Fibroblast of lung (primary cell): ENCODE measurements at regions not wholly inside any gene's neighbourhood (a gene's known extent, or its start where the extent isn't known, plus 50 kb on each side); places are given as distances from the start of the nearest gene placed in this dataset.

Source experiments
- DNase-seq, 2 donors: peaks; one replicate each; pipeline versions ENCODE4 v3.0.0 to v3.0.0-alpha.2; 2010; ENCODE audit warnings: low read depth in 2 of 2
- H2AFZ ChIP-seq: 2 replicates; pipeline ENCODE4 v1.5.1; 2012; ENCODE audit warnings: low read length, control low read depth, inconsistent platforms
- H3K27ac ChIP-seq: 2 replicates; pipeline ENCODE4 v1.5.1; 2011; ENCODE audit warnings: low read length, control low read depth; ENCODE audit not compliant: insufficient read depth
- H3K27me3 ChIP-seq: 2 replicates; pipeline ENCODE4 v1.5.1; 2011; ENCODE audit warnings: mild to moderate bottlenecking, low read length; ENCODE audit not compliant: control insufficient read depth, insufficient read depth
- H3K36me3 ChIP-seq: 2 replicates; pipeline ENCODE4 v1.5.1; 2011; ENCODE audit warnings: low read length; ENCODE audit not compliant: control insufficient read depth, insufficient read depth
- H3K4me1 ChIP-seq: 2 replicates; pipeline ENCODE4 v1.5.1; 2011; ENCODE audit warnings: low read length; ENCODE audit not compliant: control insufficient read depth, insufficient read depth; ENCODE audit errors: extremely low read depth
- H3K4me2 ChIP-seq: 2 replicates; pipeline ENCODE4 v1.5.1; 2011; ENCODE audit warnings: low read length, control low read depth; ENCODE audit not compliant: insufficient read depth; ENCODE audit errors: extremely low read depth
- H3K4me3 ChIP-seq, 4 experiments: fragments of 200-600 bp in 1 of 4; sonication (generic) in 1 of 4; replicated peaks in 1 of 4; 2 replicates each; pipeline ENCODE4 v1.5.1; 2011 to 2016; ENCODE audit warnings: low read length in 4 of 4, low read depth in 3 of 4, mild to moderate bottlenecking in 3 of 4, control low read depth in 2 of 4, inconsistent platforms in 1 of 4, mixed read lengths in 1 of 4; ENCODE audit not compliant: insufficient read depth in 1 of 4; ENCODE audit errors: control extremely low read depth in 1 of 4
- H3K79me2 ChIP-seq: 2 replicates; pipeline ENCODE4 v1.5.1; 2012; ENCODE audit warnings: mild to moderate bottlenecking, low read length, inconsistent platforms; ENCODE audit not compliant: control insufficient read depth, insufficient read depth
- H3K9ac ChIP-seq: 2 replicates; pipeline ENCODE4 v1.5.1; 2011; ENCODE audit warnings: mild to moderate bottlenecking, low read length, control low read depth; ENCODE audit not compliant: insufficient read depth
- H3K9me3 ChIP-seq: 2 replicates; pipeline ENCODE4 v1.5.1; 2012; ENCODE audit warnings: low read depth, low read length; ENCODE audit not compliant: control insufficient read depth, insufficient read depth
- H4K20me1 ChIP-seq: 2 replicates; pipeline ENCODE4 v1.5.1; 2011; ENCODE audit warnings: low read length; ENCODE audit not compliant: control insufficient read depth, insufficient read depth; ENCODE audit errors: extremely low read depth
- EZH2 ChIP-seq: IDR thresholded peaks from 2 replicates; pipeline ENCODE4 v1.5.1; 2012; ENCODE audit warnings: low read length, control low read depth, mild to moderate bottlenecking; ENCODE audit errors: missing control alignments
- TF ChIP-seq, protein P1 (sequence below), 2 donors: IDR thresholded peaks in 1 of 2; conservative IDR thresholded peaks in 1 of 2; 1 replicate in 1 of 2; 2 replicates in 1 of 2; pipeline ENCODE4 v1.5.1; 2011 to 2012; ENCODE audit warnings: low read length in 2 of 2, control low read depth in 1 of 2, inconsistent platforms in 1 of 2, low read depth in 1 of 2, mild to moderate bottlenecking in 1 of 2

DNA sequence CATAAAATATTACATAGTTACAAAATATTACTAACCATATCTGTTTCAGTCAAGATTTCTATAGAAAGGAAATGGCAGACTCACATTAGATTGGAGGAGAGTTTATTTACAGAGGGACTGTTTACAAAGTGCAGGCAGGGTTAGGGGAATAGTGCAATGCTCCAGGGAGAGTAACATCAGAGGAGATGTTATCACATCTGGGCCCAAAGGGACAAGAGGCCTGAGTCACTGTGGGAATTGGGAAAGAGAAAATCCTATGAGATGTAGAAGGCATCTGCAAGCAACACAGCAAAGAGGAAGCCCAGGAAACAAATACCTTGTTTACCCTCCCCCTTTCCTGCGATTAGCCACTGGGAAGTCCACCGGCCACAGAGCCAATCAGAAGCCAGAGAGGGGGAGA, 227.3 kb upstream of the TANK start:
- H3K4me2 ChIP-seq = no peak overlapping the region
- peak in 1 of 2 donors; percentile 74 for DNase-seq
- no peak overlapping the region for H2AFZ ChIP-seq
- peaks cover 7% of the 10 kb centered on the region for H3K4me1 ChIP-seq
- no peaks in the 10 kb centered on the region for H3K79me2 ChIP-seq
- no peak overlapping the region for H3K27ac ChIP-seq
- no peak overlapping the region for H3K4me3 ChIP-seq
- H3K27me3 ChIP-seq = no peaks in the 10 kb centered on the region
- H4K20me1 ChIP-seq = no peaks in the 10 kb centered on the region
- no peaks in the 10 kb centered on the region for H3K36me3 ChIP-seq
- no peaks in the 10 kb centered on the region for H3K9me3 ChIP-seq
- H3K9ac ChIP-seq = no peak overlapping the region
- TF ChIP-seq EZH2 = no peak
- TF ChIP-seq, protein P1, sequence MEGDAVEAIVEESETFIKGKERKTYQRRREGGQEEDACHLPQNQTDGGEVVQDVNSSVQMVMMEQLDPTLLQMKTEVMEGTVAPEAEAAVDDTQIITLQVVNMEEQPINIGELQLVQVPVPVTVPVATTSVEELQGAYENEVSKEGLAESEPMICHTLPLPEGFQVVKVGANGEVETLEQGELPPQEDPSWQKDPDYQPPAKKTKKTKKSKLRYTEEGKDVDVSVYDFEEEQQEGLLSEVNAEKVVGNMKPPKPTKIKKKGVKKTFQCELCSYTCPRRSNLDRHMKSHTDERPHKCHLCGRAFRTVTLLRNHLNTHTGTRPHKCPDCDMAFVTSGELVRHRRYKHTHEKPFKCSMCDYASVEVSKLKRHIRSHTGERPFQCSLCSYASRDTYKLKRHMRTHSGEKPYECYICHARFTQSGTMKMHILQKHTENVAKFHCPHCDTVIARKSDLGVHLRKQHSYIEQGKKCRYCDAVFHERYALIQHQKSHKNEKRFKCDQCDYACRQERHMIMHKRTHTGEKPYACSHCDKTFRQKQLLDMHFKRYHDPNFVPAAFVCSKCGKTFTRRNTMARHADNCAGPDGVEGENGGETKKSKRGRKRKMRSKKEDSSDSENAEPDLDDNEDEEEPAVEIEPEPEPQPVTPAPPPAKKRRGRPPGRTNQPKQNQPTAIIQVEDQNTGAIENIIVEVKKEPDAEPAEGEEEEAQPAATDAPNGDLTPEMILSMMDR (conservative IDR thresholded peaks at IDR 0.05 in 1 of 2, IDR thresholded peaks at IDR 0.05 in 1 of 2; ENCODE audit: low read depth in 1 of 2, low read length in 2 of 2) = no peak

DNA sequence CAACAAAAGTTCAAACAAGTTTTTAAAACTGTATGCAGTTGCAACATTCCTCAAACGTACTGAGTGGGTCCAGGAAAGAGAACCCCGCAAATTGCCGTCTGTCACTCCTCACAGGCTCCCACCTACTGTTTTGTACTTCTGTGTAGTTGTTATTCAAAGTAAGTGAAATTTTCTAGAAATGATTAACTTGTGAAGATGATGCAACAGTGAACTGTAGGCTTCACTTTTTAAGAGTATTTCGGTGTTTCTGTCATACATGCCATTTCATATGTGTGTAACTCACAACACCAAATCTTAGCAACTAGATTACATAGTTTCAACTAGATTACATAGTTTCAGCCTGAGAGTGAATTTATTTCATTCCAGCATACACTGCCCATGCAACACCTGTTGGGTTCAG, 226.0 kb upstream of the TANK start:
- Histone ChIP-seq H2AFZ (no peak overlapping the region), H4K20me1 (no peaks in the 10 kb centered on the region), H3K36me3 (no peaks in the 10 kb centered on the region), H3K9me3 (no peaks in the 10 kb centered on the region), H3K4me1 (peaks cover 5% of the 10 kb centered on the region), H3K9ac (no peak overlapping the region), H3K4me3 (no peak overlapping the region), H3K27ac (no peak overlapping the region), H3K4me2 (no peak overlapping the region), H3K27me3 (no peaks in the 10 kb centered on the region), H3K79me2 (no peaks in the 10 kb centered on the region)
- no peak for DNase-seq
- TF ChIP-seq EZH2 = no peak
- TF ChIP-seq, protein P1 (conservative IDR thresholded peaks at IDR 0.05 in 1 of 2, IDR thresholded peaks at IDR 0.05 in 1 of 2; ENCODE audit: low read depth in 1 of 2, low read length in 2 of 2) = no peak

DNA sequence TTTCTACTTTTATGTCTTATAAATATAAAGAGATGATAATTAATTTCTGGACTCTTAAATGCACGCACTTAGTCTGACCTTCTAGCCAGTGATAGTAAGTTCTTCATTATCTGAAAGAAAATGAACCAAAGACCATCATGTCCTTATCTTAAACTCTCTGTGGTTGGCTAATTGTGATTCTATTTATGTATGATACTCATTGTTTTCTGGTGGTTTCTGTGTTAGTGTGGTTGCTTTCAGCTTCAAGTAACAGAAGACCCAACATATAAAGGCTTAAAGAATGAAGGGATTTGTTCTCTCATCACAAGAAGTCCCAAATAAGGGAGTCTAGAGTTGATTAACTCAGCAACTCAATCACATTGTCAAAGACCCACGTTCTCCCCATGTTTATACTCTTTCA, 225.2 kb upstream of the TANK start:
- DNase-seq = no peak
- peaks cover 5% of the 10 kb centered on the region for H3K4me1 ChIP-seq
- no peak overlapping the region for H2AFZ ChIP-seq
- H3K27me3 ChIP-seq = no peaks in the 10 kb centered on the region
- H3K4me2 ChIP-seq = no peak overlapping the region
- no peaks in the 10 kb centered on the region for H4K20me1 ChIP-seq
- H3K27ac ChIP-seq = no peak overlapping the region
- no peaks in the 10 kb centered on the region for H3K9me3 ChIP-seq
- H3K4me3 ChIP-seq = no peak overlapping the region
- no peaks in the 10 kb centered on the region for H3K36me3 ChIP-seq
- H3K79me2 ChIP-seq = no peaks in the 10 kb centered on the region
- H3K9ac ChIP-seq = no peak overlapping the region
- no peak for TF ChIP-seq EZH2
- TF ChIP-seq, protein P1 (conservative IDR thresholded peaks at IDR 0.05 in 1 of 2, IDR thresholded peaks at IDR 0.05 in 1 of 2; ENCODE audit: low read depth in 1 of 2, low read length in 2 of 2) = no peak
